NCI-H2107 treated with DMSO at 0.1 percent for 48 hours (cell line): ENCODE measurements at regions not wholly inside any gene's neighbourhood (a gene's known extent, or its start where the extent isn't known, plus 50 kb on each side); places are given as distances from the start of the nearest gene placed in this dataset.

Experiments
- DNase-seq: peaks from one replicate; lab custom pipeline; 2025; ENCODE audit not compliant: unreplicated experiment; lab: John Stamatoyannopoulos, UW

GRCh38 chr4:157795495-157795894 lies 377.3 kb downstream of the GASK1B start:
- no peak for DNase-seq

DNA sequence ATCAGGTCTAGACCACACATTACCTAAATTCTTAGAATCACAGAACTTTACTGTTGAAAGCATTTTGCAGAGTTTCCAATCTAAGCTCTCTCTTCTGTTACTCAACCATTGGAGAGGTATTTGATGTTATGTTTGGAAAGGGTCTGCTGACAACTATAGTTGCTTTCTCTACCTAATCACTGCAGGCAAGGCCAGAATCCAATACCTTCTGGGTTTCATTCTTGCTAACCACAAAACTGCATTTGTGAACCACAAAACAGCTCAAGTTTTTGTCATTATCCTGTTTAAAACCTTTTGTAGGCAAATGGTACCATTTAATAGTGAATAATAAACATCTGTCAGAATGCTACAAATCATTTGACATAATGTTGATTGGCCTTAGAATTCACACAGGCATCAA lies 380.1 kb downstream of the GASK1B start:
- no peak for DNase-seq

GRCh38 chr4:157791236-157791635 lies 381.6 kb downstream of the GASK1B start:
- no peak for DNase-seq

GRCh38 chr4:157787618-157788017 lies 385.2 kb downstream of the GASK1B start:
- DNase-seq = no peak

GRCh38 chr4:157781361-157781760 lies 391.5 kb downstream of the GASK1B start:
- DNase-seq = no peak

DNA sequence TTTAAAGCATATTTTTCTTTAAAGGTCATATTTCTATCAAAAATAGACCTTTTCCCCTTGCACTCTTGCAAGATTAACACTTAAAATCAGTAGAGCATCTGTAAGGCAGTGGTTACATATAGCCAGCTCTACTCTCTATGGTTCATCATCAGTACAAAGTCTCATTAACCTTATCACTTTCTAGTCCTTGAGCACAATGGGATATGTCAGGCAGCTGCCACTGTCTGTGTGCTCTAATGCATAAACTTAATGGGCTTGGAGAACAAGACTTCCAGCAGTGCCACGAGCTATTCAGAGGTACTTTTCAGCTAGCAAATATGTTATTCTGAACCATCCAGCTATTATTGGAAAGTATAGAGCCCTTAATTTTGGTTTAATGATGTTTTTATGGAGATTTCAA lies 393.7 kb downstream of the GASK1B start:
- DNase-seq = no peak

- no peak for DNase-seq
Observed at GRCh38 chr4:157776930-157777528, 395.8 kb downstream of the GASK1B start.

GRCh38 chr4:157775971-157776370 lies 396.9 kb downstream of the GASK1B start:
- DNase-seq = no peak

- no peak for DNase-seq
Observed at GRCh38 chr4:157772907-157773306, 399.9 kb downstream of the GASK1B start.

GRCh38 chr4:157768419-157768818 lies 404.4 kb downstream of the GASK1B start:
- no peak for DNase-seq

GRCh38 chr4:157763490-157763889 lies 409.3 kb downstream of the GASK1B start:
- no peak for DNase-seq

GRCh38 chr4:157754410-157754809 lies 418.4 kb downstream of the GASK1B start:
- DNase-seq = no peak

DNA sequence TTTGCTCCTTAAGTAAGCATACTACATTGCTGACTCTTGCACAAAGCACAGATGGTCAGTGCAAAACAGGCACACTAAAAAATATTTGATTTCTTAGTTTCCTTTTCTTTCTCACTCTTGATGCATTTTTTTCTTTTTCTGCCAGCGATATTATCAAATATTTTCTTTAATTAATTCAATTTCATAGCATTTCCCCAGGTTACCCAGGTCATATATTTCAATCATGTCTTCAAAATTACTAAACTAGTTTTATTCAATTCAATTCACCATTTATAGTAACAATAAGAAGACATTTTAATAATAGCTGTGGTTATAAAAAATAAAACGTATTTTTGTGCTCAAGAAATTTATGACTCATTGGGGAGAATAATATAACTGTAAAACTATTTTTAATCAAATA lies 421.2 kb downstream of the GASK1B start:
- DNase-seq = no peak

DNA sequence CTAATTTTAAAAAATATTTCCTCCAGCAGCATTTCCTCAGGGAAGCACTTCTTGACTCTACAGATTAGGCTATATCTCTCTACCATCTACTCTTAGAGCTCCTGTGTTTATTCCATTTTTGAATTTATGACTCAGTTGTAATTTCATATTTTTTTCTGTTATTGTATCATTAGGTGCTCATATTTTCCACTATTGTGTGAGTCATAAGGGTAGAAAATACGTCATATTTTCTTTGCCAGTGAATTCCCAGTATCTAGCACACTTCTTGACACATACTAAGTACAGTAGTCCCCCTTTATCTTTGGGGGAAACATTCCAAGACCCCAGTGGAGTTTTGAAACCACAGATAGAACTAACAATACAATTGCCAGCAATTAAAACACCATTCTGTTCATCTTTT lies 431.2 kb downstream of the GASK1B start:
- no peak for DNase-seq

- DNase-seq = no peak
Observed at GRCh38 chr4:157739242-157739641, 433.6 kb downstream of the GASK1B start.

DNA sequence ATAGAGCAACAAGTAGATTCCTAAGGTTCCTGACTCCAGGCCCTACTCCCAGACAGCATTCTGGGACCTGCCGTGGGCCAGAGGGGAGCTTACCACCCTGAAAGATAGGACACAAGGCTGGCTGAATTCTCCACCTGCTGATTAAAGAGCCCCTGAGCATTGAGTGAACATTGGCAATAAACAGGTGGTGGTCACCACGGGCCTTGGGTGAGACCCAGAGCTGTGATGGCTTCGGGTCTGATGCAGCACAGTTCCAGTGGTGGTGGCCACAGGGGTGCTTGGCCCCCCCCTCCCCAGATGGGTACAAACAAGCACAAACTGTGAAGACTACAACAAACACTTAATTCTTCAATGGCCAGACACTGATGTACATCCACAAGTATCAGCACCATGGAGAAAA lies 444.6 kb downstream of the GASK1B start:
- DNase-seq = no peak

DNA sequence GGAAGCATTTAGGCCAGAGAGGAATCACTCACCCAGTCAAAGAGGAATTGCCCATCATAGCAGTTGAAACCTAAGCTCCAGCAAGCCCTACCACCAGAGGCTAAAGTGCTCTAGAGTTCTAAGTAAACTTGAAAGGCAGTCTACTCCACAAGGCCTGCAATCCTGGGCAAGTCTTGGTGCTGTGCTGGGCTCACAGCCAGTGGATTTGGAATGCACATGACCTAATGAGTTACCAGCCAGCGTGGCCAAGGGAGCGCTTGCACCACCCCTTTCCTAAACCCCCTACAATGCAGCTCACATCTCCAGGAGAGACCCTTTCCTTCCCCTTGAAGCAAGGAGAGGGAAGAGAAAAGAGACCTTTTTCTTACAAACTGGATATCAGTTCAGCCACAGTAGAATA lies 445.7 kb downstream of the GASK1B start:
- no peak for DNase-seq

DNA sequence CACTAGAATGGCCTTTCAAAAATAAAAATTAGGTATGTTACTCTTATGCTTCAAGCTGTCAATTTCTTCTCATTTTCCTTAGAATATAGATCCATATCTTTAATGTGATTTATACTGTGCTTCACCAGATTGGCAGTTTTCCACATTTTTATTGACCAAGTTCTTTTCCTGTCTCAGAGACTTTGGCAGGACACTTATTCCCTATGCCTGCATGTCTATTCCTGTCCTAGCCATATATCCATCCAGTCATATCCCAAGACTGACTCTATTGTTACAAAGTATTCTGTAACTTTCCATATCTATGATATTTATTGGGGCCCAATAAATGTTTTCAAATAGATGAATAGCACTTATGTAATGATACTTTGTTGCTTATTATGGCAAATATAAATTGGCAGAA lies 450.7 kb downstream of the GASK1B start:
- no peak for DNase-seq

DNA sequence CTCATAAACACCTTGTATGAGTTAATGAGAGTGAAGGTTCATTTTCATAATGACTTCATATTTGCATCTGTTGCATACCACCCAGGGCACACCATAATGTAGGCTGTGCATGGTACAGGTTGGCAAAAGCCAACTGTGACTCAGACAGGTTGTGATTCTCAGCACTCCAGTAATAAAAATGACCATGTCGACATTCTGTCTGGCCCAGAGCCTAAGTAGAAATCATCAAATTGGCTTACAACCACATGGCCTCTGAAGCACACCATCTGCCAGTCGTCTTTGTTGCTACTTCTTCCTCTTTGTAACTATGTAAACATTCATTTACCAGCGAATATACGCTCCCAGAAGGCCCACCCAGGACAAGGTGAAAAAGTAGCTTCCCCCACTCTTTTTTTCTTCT lies 459.5 kb downstream of the GASK1B start:
- no peak for DNase-seq

- no peak for DNase-seq
Observed at GRCh38 chr4:157706155-157706554, 466.7 kb downstream of the GASK1B start.

GRCh38 chr4:157702831-157703230 lies 470.0 kb downstream of the GASK1B start:
- no peak for DNase-seq

DNA sequence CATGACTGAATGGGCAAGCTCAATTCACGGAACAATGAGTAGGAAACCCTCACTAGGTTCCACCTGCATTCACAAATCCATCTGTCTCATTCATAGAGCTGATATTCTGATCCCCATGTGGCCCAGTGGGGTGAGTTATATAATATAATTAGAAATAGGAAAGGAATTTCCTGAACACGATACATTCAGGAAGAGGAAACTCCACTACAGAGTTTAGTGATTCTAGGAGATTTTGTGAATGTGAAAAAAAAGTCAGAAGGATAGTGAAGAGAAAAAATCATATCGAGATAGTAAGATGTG lies 471.2 kb downstream of the GASK1B start:
- DNase-seq = no peak

DNA sequence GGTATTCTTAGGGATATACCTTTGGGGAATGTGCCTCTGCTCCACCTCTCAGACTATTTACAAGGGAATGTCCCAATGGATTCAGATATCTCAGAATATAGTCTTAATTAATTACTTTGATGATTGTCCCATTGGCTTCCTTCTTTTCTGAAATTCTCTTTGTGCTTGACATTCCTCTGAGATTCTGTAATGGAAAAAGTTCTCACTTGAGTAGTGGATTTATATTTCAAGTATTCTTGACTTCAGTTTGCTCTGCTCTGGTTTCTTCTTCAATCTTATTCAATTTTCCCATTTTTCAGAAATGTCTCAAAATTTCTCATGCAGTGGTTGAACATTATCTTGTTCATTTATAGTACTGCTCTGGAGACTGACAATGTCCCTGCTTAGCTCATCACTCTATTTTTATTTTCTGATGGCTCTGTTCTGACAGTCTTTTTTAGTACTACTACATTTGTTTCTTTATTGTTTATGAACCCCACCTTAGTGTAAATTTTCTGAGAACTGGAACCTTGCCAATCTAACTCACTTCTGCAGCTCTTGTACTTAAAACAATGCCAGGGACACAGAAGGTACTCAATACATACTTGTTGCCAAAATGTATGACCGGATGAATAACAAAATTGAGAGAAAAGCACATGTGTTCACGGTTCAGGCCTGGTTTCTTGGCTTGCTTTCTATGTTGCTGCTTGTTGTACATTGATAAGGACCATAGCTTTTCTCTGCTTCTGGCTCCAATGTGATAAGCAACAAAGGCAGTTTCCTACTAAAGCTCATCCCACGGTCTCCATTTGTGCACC lies 471.7 kb downstream of the GASK1B start:
- no peak for DNase-seq
